Rectal smooth muscle tissue (tissue), 1 donor: ENCODE measurements at regions not wholly inside any gene's neighbourhood (a gene's known extent, or its start where the extent isn't known, plus 50 kb on each side); places are given as distances from the start of the nearest gene placed in this dataset.

Experiments used
- H3K27ac ChIP-seq: one replicate; pipeline ENCODE4 v1.7.0; 2013; ENCODE audit warnings: low read depth, low read length, inconsistent platforms
- H3K27me3 ChIP-seq: one replicate; pipeline ENCODE4 v1.7.0; 2013; ENCODE audit warnings: low read length; ENCODE audit not compliant: control insufficient read depth, insufficient read depth
- H3K36me3 ChIP-seq: one replicate; pipeline ENCODE4 v1.7.0; 2013; ENCODE audit warnings: low read length; ENCODE audit not compliant: control insufficient read depth, insufficient read depth
- H3K4me1 ChIP-seq: one replicate; pipeline ENCODE4 v1.7.0; 2013; ENCODE audit warnings: low read length; ENCODE audit not compliant: control insufficient read depth, insufficient read depth
- H3K4me3 ChIP-seq: one replicate; pipeline ENCODE4 v1.7.0; 2013; ENCODE audit warnings: low read length
- H3K9ac ChIP-seq: one replicate; pipeline ENCODE4 v1.7.0; 2013; ENCODE audit warnings: low read length

DNA sequence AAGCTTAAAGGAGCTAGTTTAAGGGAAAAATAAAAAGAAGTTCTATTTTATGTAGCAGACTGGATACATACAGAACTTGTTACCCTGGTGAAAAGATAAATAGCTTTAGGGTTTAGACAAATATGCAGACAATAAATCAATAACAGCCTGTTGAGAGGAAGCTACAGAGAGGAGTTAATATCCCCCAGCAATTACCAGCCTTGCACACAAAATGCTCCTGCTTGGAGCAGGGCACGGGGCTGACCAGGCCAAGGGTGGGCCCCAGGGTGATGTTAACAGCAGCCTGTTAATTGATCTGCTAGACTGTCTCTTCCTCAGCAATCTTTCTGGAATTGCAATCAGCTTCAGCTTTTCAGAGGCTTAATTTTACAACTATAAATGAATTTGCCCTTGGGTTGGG is 125.1 kb upstream of the SOX4 start:
- H3K27me3 ChIP-seq, result no peaks in the 10 kb centered on the region
- H3K4me3 ChIP-seq, result no peak overlapping the region
- no peak overlapping the region for H3K9ac ChIP-seq
- no peaks in the 10 kb centered on the region for H3K36me3 ChIP-seq
- H3K4me1 ChIP-seq, result no peaks in the 10 kb centered on the region
- H3K27ac ChIP-seq, result no peak overlapping the region

GRCh38 chr6:21469213-21469612 is 124.3 kb upstream of the SOX4 start:
- Histone ChIP-seq H3K4me3 (no peak overlapping the region), H3K27me3 (no peaks in the 10 kb centered on the region), H3K9ac (no peak overlapping the region), H3K36me3 (no peaks in the 10 kb centered on the region), H3K27ac (no peak overlapping the region), H3K4me1 (no peaks in the 10 kb centered on the region)

DNA sequence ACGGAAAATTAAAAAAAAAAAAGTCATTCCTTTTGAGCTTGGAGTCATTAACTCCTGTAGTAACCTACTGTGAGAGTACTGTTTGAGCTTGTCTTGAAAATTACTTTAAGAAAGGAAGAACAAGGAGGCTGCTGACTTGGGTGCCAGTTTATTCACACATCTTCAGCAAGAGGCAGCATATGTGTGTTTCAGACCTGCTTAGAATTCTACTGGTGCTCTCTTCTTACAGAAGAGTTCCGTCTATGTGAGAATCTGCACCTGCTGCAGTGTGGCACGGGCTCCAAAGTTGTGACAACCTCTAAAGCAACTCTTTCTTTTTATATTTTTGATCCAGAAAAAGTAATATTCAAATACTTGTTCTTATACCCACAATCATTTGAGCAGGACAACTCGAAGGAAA is 117.4 kb upstream of the SOX4 start:
- H3K27ac ChIP-seq, result no peak overlapping the region
- H3K36me3 ChIP-seq, result no peaks in the 10 kb centered on the region
- no peaks in the 10 kb centered on the region for H3K27me3 ChIP-seq
- no peak overlapping the region for H3K9ac ChIP-seq
- no peaks in the 10 kb centered on the region for H3K4me1 ChIP-seq
- H3K4me3 ChIP-seq, result no peak overlapping the region

- no peak overlapping the region for H3K27ac ChIP-seq
- no peaks in the 10 kb centered on the region for H3K36me3 ChIP-seq
- H3K27me3 ChIP-seq, result no peaks in the 10 kb centered on the region
- H3K4me1 ChIP-seq, result no peaks in the 10 kb centered on the region
- H3K4me3 ChIP-seq, result no peak overlapping the region
- H3K9ac ChIP-seq, result no peak overlapping the region
Measured at GRCh38 chr6:21478411-21478810, 115.1 kb upstream of the SOX4 start.

DNA sequence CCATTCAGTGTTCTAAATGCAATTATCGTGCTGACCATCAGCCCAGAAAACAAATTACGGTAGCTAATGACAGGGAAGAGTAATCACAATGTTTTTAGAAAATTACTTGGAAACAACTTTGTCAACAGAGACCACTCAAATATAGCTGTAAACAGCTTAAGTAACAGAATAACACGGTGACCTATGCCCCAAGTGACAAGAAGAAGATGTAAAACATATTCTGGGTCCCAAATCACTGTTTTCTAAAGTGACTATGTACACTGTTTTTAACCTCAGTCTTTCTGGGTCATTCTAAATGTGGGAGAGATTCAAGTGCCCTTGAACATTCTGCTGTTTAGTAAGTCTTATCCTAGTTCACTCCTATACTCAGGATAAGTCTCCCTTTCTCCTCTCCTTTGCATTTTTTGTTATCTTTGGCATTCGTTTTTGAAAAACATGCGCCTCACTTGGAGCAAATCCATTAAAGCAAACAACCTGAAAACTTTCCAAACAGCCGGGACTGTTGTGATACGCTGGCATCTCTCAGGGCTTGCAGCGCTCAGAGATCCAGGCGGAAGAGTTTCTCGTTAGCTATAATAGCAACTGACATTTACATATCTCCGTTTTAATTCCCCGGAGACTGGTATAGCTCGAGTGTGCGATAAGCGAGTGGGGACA is 114.5 kb upstream of the SOX4 start:
- Histone ChIP-seq H3K4me1 (no peaks in the 10 kb centered on the region), H3K4me3 (no peak overlapping the region), H3K27ac (no peak overlapping the region), H3K36me3 (no peaks in the 10 kb centered on the region), H3K27me3 (no peaks in the 10 kb centered on the region), H3K9ac (no peak overlapping the region)

- Histone ChIP-seq H3K9ac (no peak overlapping the region), H3K4me1 (no peaks in the 10 kb centered on the region), H3K27me3 (no peaks in the 10 kb centered on the region), H3K27ac (no peak overlapping the region), H3K36me3 (no peaks in the 10 kb centered on the region), H3K4me3 (no peak overlapping the region)
Measured at GRCh38 chr6:21486115-21486514, 107.4 kb upstream of the SOX4 start.

DNA sequence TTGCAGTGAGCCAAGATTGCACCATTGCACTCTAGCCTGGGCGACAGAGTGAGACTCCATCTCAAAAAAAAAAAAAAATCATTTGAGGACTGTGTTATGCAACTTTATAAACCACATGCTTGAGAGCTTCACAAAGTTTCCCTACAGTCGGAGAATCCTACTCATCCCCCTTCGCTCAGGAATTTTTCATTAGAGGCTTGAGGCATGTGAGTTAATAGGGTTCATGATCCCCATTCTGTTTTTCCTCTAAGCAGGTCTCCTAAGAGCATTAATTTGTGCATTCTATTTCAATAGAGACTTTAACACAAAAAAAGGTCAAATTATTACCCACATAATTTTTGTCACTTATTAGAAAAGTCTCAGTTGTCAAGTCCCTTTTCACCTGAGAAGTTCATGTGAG is 103.7 kb upstream of the SOX4 start:
- no peaks in the 10 kb centered on the region for H3K4me1 ChIP-seq
- no peak overlapping the region for H3K9ac ChIP-seq
- H3K36me3 ChIP-seq, result no peaks in the 10 kb centered on the region
- H3K4me3 ChIP-seq, result no peak overlapping the region
- H3K27ac ChIP-seq, result no peak overlapping the region
- no peaks in the 10 kb centered on the region for H3K27me3 ChIP-seq

- H3K36me3 ChIP-seq, result no peaks in the 10 kb centered on the region
- H3K4me3 ChIP-seq, result no peak overlapping the region
- H3K27me3 ChIP-seq, result no peaks in the 10 kb centered on the region
- no peak overlapping the region for H3K9ac ChIP-seq
- peaks cover 2% of the 10 kb centered on the region for H3K4me1 ChIP-seq
- no peak overlapping the region for H3K27ac ChIP-seq
Measured at GRCh38 chr6:21491955-21492354, 101.6 kb upstream of the SOX4 start.

- Histone ChIP-seq H3K27ac (no peak overlapping the region), H3K36me3 (no peaks in the 10 kb centered on the region), H3K4me1 (peaks cover 2% of the 10 kb centered on the region), H3K9ac (no peak overlapping the region), H3K4me3 (no peak overlapping the region), H3K27me3 (no peaks in the 10 kb centered on the region)
Measured at GRCh38 chr6:21494505-21494904, 99.0 kb upstream of the SOX4 start.

DNA sequence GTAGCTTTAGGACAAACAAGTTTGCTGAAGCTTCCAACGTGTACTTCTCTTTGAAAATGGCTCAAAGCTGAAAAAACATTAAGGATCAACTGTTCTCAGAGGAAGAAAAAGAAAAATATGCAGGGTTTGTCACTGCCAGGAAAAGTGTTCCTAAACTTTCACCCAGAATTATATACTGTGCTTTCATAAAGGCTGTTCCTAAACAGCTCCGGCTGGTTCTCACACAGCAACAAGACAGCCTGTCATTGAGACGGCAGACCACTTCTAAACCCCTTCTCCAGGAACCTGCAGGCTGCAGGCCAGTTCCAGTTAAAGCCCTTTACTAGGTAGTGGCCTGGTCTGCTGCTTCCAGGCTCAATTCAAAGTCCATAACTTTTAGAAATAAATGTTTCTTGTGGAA is 97.4 kb upstream of the SOX4 start:
- no peaks in the 10 kb centered on the region for H3K27me3 ChIP-seq
- H3K4me1 ChIP-seq, result peaks cover 2% of the 10 kb centered on the region
- no peak overlapping the region for H3K9ac ChIP-seq
- no peak overlapping the region for H3K4me3 ChIP-seq
- H3K36me3 ChIP-seq, result no peaks in the 10 kb centered on the region
- no peak overlapping the region for H3K27ac ChIP-seq

- Histone ChIP-seq H3K9ac (no peak overlapping the region), H3K4me1 (peaks cover 2% of the 10 kb centered on the region), H3K36me3 (no peaks in the 10 kb centered on the region), H3K4me3 (no peak overlapping the region), H3K27me3 (no peaks in the 10 kb centered on the region), H3K27ac (no peak overlapping the region)
Measured at GRCh38 chr6:21496706-21497105, 96.8 kb upstream of the SOX4 start.

- peaks cover 2% of the 10 kb centered on the region for H3K4me1 ChIP-seq
- H3K4me3 ChIP-seq, result no peak overlapping the region
- no peaks in the 10 kb centered on the region for H3K27me3 ChIP-seq
- H3K36me3 ChIP-seq, result no peaks in the 10 kb centered on the region
- H3K9ac ChIP-seq, result no peak overlapping the region
- H3K27ac ChIP-seq, result no peak overlapping the region
Measured at GRCh38 chr6:21500314-21501020, 93.1 kb upstream of the SOX4 start.

DNA sequence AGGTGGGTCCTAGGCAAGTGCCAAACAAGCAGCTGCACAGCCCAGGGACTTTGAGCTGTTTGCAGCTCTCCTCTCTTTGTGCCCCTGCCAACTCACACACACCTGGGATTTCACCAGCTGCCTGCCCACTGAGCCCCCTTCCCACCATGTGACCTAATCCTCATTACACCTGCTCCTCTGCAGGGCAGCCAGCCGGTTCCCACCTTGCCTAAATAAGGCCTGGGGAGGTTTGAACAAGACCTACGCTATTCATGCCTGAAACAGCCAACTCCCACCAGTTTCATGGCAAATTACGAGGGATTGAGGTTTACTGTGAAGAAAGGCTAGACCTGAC is 92.6 kb upstream of the SOX4 start:
- Histone ChIP-seq H3K4me1 (peaks cover 2% of the 10 kb centered on the region), H3K27me3 (no peaks in the 10 kb centered on the region), H3K36me3 (no peaks in the 10 kb centered on the region), H3K4me3 (no peak overlapping the region), H3K27ac (no peak overlapping the region), H3K9ac (no peak overlapping the region)
